Kidney (tissue), 13 donors: ENCODE measurements at regions not wholly inside any gene's neighbourhood (a gene's known extent, or its start where the extent isn't known, plus 50 kb on each side); places are given as distances from the start of the nearest gene placed in this dataset.

Experiments used
- DNase-seq, 5 donors: peaks; one replicate each; pipeline ENCODE4 v3.0.0-alpha.2; 2013 to 2020
- FAIRE-seq: peaks from 2 replicates; lab custom pipeline; 2012; peaks lifted over from hg19 to GRCh38; lab: Jason Lieb, UNC
- H3K27ac ChIP-seq, 2 donors: one replicate each; pipeline ENCODE4 v1.7.0; 2013; ENCODE audit warnings: low read depth in 2 of 2, low read length in 2 of 2, inconsistent platforms in 1 of 2
- H3K27me3 ChIP-seq: one replicate; pipeline ENCODE4 v1.7.1; 2013; ENCODE audit warnings: low read length, inconsistent platforms; ENCODE audit not compliant: control insufficient read depth, insufficient read depth
- H3K36me3 ChIP-seq, 3 donors: one replicate each; pipeline versions ENCODE4 v1.7.0 to v1.7.1; 2013; ENCODE audit warnings: low read length in 3 of 3, control low read depth in 1 of 3, inconsistent platforms in 1 of 3; ENCODE audit not compliant: insufficient read depth in 3 of 3, control insufficient read depth in 2 of 3
- H3K4me1 ChIP-seq, 3 donors: one replicate each; pipeline versions ENCODE4 v1.7.0 to v1.7.1; 2013; ENCODE audit warnings: low read length in 3 of 3, inconsistent platforms in 1 of 3, low read depth in 1 of 3; ENCODE audit not compliant: control insufficient read depth in 2 of 3, insufficient read depth in 2 of 3
- H3K4me3 ChIP-seq, 3 donors: one replicate each; pipeline versions ENCODE4 v1.7.0 to v1.8.1; 2013; ENCODE audit warnings: low read length in 3 of 3, control low read depth in 1 of 3, inconsistent platforms in 1 of 3
- H3K9ac ChIP-seq, 3 donors: one replicate each; pipeline versions ENCODE4 v1.7.0 to v1.7.1; 2013; ENCODE audit warnings: low read length in 3 of 3, control low read depth in 1 of 3, inconsistent platforms in 1 of 3
- H3K9me3 ChIP-seq, 3 donors: one replicate each; pipeline versions ENCODE4 v1.7.0 to v1.7.1; 2013; ENCODE audit warnings: low read length in 3 of 3, control low read depth in 1 of 3, inconsistent platforms in 1 of 3; ENCODE audit not compliant: control insufficient read depth in 2 of 3, insufficient read depth in 1 of 3
- intact Hi-C: fragments of 100-400 bp; cut with DNase I; formaldehyde crosslinking; loops from one replicate; pipeline ENCODE4 v1.11.1; 2022
- TF ChIP-seq, protein P1 (sequence below): IDR thresholded peaks from 3 replicates; pipeline ENCODE4 v1.5.1; 2012; ENCODE audit warnings: mild to moderate bottlenecking, moderate library complexity, borderline replicate concordance; ENCODE audit not compliant: insufficient read depth; ENCODE audit errors: extremely low read depth
- donor health status: control.
- donor health status: control.
- donor health status: control.
- donor health status: control.
- donor health status: control.
- donor health status: DM: yes; HTN: yes; CAD: no.
- donor health status: Normal renal cell carcinoma (clear cell type).

DNA sequence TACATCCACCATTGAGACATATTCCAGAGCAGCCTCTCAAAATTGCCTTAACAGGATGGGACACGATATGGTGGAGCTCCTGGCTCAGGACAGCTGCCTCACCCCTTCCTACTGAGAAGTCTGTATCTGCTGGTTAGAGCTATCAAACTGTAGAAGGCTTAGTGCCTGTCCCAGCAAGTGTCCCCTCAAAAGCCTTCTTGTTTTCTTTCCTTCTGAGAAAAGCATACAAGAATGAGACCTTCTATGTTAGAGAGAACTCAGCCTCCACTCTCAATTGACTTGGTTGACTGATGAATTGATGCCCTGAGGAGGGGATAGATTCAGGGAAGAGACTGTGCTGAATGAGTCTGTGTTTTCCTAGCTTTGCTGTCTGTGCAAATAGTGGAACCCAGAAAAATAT, 2020.9 kb downstream of the TP53TG3F start:
- H3K36me3 ChIP-seq: no peaks in the 10 kb centered on the region
- FAIRE-seq (no peak), DNase-seq (no peak)
- H3K9me3 ChIP-seq: peaks cover 0 to 3% (median 0%) of the 10 kb centered on the region in 3 donors
- no peaks in the 10 kb centered on the region for H3K4me1 ChIP-seq
- no peak overlapping the region for H3K9ac ChIP-seq
- H3K27me3 ChIP-seq: no peaks in the 10 kb centered on the region
- no peak overlapping the region for H3K27ac ChIP-seq
- no peak overlapping the region for H3K4me3 ChIP-seq
- TF ChIP-seq, protein P1, sequence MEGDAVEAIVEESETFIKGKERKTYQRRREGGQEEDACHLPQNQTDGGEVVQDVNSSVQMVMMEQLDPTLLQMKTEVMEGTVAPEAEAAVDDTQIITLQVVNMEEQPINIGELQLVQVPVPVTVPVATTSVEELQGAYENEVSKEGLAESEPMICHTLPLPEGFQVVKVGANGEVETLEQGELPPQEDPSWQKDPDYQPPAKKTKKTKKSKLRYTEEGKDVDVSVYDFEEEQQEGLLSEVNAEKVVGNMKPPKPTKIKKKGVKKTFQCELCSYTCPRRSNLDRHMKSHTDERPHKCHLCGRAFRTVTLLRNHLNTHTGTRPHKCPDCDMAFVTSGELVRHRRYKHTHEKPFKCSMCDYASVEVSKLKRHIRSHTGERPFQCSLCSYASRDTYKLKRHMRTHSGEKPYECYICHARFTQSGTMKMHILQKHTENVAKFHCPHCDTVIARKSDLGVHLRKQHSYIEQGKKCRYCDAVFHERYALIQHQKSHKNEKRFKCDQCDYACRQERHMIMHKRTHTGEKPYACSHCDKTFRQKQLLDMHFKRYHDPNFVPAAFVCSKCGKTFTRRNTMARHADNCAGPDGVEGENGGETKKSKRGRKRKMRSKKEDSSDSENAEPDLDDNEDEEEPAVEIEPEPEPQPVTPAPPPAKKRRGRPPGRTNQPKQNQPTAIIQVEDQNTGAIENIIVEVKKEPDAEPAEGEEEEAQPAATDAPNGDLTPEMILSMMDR: no peak
- intact Hi-C loops: no loop called here

DNA sequence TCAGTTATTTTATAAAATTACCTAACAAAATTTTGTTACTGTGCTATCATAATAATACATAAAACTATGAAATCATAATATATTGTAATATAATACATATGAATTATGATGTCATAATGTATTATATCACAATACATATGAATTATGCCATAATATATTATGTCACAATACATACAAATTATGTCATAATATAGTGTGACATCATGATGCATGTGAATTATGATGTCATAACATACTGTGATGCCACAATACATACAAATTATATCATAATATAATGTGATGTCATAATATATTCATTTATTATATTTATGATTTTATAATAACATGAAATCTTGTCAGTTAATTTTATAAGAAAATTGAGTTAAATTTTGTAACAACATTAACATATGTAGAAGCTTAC, 2021.6 kb downstream of the TP53TG3F start:
- FAIRE-seq (peak; percentile 82), DNase-seq (no peak)
- Histone ChIP-seq H3K27me3 (no peaks in the 10 kb centered on the region), H3K27ac (no peak overlapping the region), H3K4me3 (no peak overlapping the region), H3K36me3 (no peaks in the 10 kb centered on the region), H3K9me3 (peaks cover 0 to 3% (median 0%) of the 10 kb centered on the region in 3 donors), H3K9ac (no peak overlapping the region), H3K4me1 (no peaks in the 10 kb centered on the region)
- TF ChIP-seq, protein P1: no peak
- intact Hi-C loops: no loop called here

DNA sequence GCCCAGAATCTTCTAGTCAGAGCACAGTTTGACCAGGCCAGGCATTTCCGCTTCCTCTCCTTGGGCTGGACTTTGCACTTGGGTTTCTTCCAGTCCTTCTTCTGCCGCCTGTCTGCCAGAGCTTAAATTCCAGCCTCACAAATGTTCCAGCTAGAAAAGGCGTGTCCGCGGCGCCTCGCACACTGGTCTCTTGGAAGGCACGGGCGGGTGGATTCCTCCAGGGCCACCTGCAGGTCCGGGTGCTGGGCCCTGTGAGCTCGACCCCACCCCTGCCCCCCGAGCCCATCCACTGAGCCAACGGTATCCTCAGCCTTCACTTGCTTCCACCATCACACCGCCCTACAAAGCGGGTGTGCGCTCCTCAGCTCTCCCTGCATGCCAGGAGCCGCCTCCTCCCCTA, 2026.5 kb downstream of the TP53TG3F start:
- Histone ChIP-seq H3K27me3 (no peaks in the 10 kb centered on the region), H3K4me3 (no peak overlapping the region), H3K4me1 (no peaks in the 10 kb centered on the region), H3K9me3 (no peaks in the 10 kb centered on the region), H3K9ac (no peak overlapping the region), H3K27ac (no peak overlapping the region), H3K36me3 (no peaks in the 10 kb centered on the region)
- intact Hi-C loops: no loop called here
- TF ChIP-seq, protein P1: no peak
- DNase-seq: peak in 1 of 5 donors; percentile 59
- FAIRE-seq: no peak

DNA sequence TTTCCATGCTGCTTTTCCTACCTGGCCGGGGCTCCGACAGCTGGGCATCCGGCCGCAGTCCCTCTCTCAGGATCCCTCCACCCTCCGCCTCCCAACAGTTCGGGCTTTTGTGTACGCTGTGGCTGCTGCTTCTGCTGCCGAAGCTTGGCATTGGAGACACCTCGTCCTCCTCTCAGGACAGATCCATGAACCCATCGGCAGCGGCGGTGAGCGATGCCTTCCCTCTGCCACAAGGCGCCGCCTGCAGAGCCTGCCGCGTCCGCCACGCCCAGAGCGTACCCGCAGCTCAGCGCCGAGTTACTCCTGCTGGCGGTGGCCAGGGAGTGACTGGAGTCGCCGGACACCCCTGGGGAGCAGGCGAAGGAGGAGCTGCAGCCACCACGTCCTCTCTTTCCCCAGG, 2032.8 kb downstream of the TP53TG3F start:
- Histone ChIP-seq H3K36me3 (no peaks in the 10 kb centered on the region), H3K27me3 (no peaks in the 10 kb centered on the region), H3K9ac (no peak overlapping the region), H3K4me1 (no peaks in the 10 kb centered on the region), H3K9me3 (peaks cover 0 to 3% (median 0%) of the 10 kb centered on the region in 3 donors), H3K27ac (no peak overlapping the region), H3K4me3 (no peak overlapping the region)
- intact Hi-C loops: no loop called here
- TF ChIP-seq, protein P1: no peak
- DNase-seq (peak in 1 of 5 donors; percentile 65), FAIRE-seq (no peak)
